Omental fat pad (tissue), 3 donors: ENCODE measurements at regions not wholly inside any gene's neighbourhood (a gene's known extent, or its start where the extent isn't known, plus 50 kb on each side); places are given as distances from the start of the nearest gene placed in this dataset.

Experiments used
- ATAC-seq: fragments of 150-250 bp; one replicate; pipeline ENCODE4 v1.9.1; 2016; ENCODE audit warnings: mild to moderate bottlenecking, moderate library complexity; ENCODE audit not compliant: low FRiP score
- DNase-seq: peaks from one replicate; pipeline ENCODE4 v3.0.0-alpha.2; 2019; ENCODE audit warnings: low spot score
- CTCF ChIP-seq, 3 donors: fragments of 450-650 bp; IDR thresholded peaks; one replicate each; pipeline ENCODE4 v1.5.1; 2016 to 2017; ENCODE audit warnings: antibody characterized with exemption in 3 of 3, mild to moderate bottlenecking in 3 of 3, moderate library complexity in 2 of 3

- no peak for TF ChIP-seq CTCF (IDR thresholded peaks at IDR 0.05)
- ATAC-seq (no peak), DNase-seq (no peak)
Observed at GRCh38 chr5:74500110-74500917, 140.2 kb downstream of the ENC1 start.

- no peak for TF ChIP-seq CTCF (IDR thresholded peaks at IDR 0.05)
- DNase-seq = no peak
- ATAC-seq = no peak
Observed at GRCh38 chr5:74499256-74500050, 141.1 kb downstream of the ENC1 start.

GRCh38 chr5:74497706-74498105 lies 142.8 kb downstream of the ENC1 start:
- no peak for ATAC-seq
- no peak for DNase-seq
- TF ChIP-seq CTCF (IDR thresholded peaks at IDR 0.05) = no peak

DNA sequence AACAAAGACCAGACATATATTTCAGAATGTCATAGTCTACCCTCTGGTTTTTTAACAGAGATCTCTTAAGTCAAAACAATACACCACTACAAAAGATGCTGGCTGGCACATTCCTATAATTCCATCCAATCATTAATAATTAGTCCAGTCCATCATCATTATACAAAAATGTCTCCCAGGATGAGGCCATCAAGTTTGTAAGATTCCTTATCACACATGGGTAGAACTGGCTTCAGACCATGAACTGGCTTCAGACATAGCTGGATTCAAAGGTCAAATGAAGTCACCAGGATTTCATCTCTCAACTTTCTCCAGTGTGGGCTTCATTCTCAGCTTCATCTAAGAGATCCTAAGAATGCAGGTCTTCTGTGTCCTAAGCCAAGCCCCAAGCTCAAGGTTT lies 147.1 kb downstream of the ENC1 start:
- ATAC-seq (no peak), DNase-seq (no peak)
- TF ChIP-seq CTCF (IDR thresholded peaks at IDR 0.05) = no peak

GRCh38 chr5:74492230-74492629 lies 148.3 kb downstream of the ENC1 start:
- TF ChIP-seq CTCF (IDR thresholded peaks at IDR 0.05) = no peak
- DNase-seq = no peak

GRCh38 chr5:74491586-74491985 lies 148.9 kb downstream of the ENC1 start:
- DNase-seq (no peak), ATAC-seq (no peak)
- no peak for TF ChIP-seq CTCF (IDR thresholded peaks at IDR 0.05)

More at GRCh38 chr5:74492230-74492629, 148.3 kb downstream of the ENC1 start:
- no peak for ATAC-seq
